Renal cortex interstitium (tissue), 11 donors: ENCODE measurements at regions not wholly inside any gene's neighbourhood (a gene's known extent, or its start where the extent isn't known, plus 50 kb on each side); places are given as distances from the start of the nearest gene placed in this dataset.
"Not testable (repeated sequence)": the region's sequence is repeated elsewhere in the genome, so short reads cannot be mapped to it uniquely, and the experiment has no call there.

ENCODE experiments used
- DNase-seq, 11 donors: peaks; one replicate each; pipeline ENCODE4 v3.0.0-alpha.2; 2013; ENCODE audit warnings: low read depth in 9 of 11, low spot score in 4 of 11; ENCODE audit errors: extremely low read depth in 1 of 11

- not testable (repeated sequence) for DNase-seq
These were observed 72.4 kb downstream of the HNRNPD start for GRCh38 chr4:82301390-82301789.

DNA sequence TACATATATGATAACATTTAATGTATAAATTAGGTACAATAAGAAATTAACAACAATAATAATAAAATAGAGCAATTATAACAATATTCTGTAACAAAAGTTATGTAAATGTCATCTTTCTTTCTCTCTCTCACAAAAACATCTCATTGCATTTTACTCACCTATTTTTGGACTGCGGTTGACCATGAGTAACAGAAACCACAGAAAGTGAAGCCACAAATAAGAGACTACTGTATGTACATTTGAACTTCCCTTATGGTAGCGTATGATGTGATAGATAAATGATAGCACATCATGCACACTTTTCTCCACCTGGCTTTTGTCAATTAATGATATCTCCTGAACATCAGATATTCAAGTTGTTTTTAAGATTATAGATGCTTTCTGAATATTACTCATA, 80.5 kb downstream of the HNRNPD start:
- no peak for DNase-seq

DNA sequence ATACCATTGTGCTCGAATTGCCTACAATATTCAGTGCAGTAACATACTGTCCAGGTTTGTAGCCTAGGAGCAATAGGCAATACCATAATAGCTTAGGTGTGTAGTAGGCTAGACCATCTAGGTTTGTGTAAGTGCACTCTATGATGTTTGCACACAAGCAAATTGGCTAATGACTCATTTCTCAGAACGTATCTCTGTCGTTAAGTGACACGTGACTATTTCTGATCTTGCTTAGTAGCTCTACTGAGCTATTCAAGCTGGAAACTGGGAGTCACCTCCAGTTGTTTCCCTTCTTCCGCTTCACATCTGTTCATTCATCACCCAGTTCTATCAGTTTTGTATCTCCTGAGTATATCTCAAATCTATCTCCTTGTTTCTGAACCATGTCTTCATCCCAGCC, 86.1 kb downstream of the HNRNPD start:
- DNase-seq, result no peak

DNA sequence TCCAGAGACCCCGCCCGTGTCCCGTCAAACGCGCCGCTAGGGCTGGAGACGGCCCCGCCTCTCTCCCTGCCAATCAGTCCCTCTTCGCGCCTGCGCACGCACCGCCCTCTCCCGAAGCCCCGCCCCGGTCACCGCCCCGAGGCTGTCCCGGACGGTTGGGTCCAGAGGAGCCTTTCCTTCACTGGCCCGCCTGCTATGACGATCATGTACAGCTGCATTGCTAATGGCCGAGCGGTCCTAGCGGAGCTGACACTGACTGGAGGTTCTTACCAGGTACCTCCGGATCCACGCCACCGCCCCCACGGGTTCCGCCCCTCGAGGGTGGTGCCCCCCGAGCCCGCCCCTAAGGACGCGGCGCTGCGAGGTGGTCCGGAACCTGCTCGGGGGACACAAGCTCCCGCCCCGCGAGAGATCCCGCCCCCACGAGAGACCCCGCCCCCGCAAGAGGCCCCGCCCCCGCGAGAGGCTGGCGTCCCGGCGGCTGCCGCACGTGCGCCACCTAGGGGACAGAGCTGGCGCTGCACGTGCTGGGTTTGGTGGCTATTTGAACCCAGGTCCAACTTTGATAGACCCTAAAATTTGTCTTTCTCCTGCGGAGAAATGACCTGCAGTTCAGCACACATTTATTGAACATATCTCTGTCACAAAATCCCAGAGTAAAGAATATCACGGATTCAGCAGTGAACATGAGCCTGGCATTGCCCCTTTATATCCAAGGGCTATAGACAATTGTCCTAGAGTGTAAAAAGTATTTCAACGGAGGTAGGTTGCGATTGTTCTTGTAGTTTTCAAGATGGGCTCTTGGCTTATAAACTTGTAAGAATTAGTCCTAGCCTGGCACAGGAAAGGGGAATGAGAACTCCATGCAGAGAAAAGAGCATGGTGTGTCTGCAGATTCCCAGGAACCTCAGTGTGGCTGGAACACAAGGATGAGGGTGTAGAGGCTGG, 88.7 kb downstream of the HNRNPD start:
- DNase-seq, result peak; percentile 84 to 97 (median 95)

GRCh38 chr4:82284475-82284857, 89.3 kb downstream of the HNRNPD start:
- peak in 2 of 11 donors; percentile 9 to 13 for DNase-seq

DNA sequence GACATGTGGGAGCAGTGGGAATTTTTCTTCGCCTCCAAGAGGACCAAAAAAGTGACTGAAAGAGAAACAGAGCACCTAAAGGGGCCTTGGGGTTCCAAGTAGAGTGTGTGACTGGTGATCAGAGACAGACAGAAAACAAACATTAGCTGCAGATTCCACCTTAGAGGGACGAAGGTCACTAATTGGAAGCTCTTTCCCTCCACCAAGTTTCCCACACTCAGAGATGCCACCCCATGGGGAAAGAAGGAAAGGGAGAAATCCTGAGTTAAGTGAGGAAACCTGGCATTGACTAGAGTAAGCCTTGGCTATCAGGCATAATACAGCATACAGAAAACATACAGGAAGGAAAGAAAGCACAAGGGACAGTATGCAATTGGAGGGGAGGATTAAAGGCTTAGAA, 90.9 kb downstream of the HNRNPD start:
- no peak for DNase-seq

DNA sequence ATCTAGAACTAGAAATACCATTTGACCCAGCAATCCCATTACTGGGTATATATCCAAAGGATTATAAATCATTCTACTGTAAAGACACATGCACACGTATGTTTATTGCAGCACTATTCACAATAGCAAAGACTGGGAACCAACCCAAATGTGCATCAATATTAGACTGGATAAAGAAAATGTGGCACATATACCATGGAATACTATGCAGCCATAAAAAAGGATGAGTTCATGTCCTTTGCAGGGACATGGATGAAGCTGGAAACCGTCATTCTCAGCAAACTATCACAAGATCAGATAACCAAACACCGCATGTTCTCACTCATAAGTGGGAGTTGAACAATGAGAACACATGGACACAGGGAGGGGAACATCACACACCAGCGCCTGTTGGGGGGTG, 94.2 kb downstream of the HNRNPD start:
- DNase-seq, result not testable (repeated sequence)

DNA sequence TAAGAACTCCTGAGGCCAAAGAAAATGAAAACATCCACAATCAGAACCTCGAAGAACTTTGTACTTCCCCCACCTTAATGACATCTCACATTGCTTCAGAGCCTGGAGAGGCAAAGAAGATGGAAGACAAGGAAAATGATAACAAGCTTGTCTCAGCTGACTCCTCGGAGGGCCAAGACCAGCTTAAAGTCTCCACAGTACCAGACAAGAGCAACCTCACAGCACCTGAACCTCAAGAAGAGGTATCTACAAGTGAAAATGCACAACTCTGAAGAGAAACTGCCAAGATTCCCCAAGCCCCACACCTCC, 97.5 kb downstream of the HNRNPD start:
- no peak for DNase-seq

GRCh38 chr4:82275431-82276331, 98.1 kb downstream of the HNRNPD start:
- DNase-seq, result no peak

GRCh38 chr4:82274700-82275099, 99.1 kb downstream of the HNRNPD start:
- DNase-seq, result not testable (repeated sequence)

DNA sequence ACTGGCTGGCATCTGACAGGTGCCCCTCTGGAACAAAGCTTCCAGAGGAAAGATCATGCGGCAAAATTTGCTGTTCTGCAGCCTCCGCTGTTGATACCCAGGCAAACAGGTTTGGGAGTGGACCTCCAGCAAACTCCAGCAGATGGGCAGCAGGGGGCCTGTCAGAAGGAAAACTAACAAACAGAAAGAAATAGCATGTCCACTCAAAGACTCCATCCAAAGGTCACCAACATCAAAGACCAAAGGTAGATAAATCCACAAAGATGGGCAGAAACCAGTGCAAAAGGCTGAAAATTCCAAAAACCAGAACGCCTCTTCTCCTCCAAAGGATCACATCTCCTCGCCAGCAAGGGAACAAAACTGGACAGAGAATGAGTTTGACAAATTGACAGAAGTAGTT, 101.3 kb downstream of the HNRNPD start:
- DNase-seq, result not testable (repeated sequence)

DNA sequence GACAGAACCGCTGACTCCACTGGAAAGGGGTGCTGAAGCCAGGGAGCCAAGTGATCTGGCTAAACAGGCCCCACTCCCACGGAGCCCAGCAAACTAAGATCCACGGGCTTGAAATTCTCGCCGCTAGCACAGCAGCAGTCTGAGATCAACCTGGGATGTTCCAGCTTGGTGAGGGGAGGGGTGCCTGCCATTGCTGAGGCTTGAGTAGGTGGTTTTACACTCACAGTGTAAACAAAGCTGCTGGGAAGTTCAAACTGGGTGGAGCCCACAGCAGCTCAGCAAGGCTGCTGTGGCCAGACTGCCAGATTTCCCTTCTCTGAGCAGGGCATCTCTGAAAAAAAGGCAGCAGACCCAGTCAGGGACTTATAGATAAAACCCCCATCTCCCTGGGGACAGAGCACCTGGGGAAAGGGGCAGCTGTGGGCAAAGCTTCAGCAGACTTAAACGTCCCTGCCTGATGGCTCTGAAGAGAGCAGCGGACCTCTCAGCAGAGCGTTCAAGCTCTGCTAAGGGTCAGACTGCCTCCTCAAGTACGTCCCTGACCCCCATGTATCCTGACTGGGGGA, 101.8 kb downstream of the HNRNPD start:
- DNase-seq, result not testable (repeated sequence)

DNA sequence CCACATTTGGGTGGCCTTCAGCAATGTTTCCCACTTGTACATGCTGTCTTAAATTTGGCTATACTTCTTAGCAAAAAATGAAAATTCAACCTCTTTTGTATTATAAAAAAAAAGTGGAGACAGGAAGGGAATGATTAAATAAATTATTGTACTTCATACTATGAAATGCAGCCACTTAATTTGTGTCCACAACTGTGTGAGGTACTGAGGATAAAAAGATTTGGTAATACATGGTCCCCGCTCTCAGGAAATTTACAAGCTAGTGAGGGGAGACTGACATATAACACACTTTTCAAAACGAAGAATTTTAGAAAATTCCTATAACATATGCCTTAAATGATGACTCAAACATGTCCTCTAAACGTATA, 105.0 kb downstream of the HNRNPD start:
- no peak for DNase-seq

GRCh38 chr4:82268050-82268825, 105.6 kb downstream of the HNRNPD start:
- DNase-seq, result peak in 9 of 11 donors; percentile 16 to 49 (median 40)

DNA sequence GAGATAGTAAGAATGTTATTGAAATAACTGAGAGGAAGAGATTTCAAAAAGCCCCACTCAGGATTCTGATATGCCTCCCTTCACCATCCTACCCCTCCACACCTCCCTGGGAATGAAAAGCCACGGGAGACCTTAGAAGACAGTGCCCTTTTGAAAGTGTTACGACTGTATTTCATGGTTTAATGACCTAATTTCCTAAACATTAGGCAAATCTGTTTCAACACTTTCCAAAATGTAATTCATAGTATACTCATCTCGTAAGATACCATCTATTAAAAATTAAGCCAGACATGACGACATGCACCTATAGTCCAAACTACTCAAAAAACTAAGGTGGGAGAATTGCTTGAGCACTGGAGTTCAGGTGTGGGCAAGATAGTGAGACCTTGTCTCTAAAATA, 106.3 kb downstream of the HNRNPD start:
- DNase-seq, result no peak

DNA sequence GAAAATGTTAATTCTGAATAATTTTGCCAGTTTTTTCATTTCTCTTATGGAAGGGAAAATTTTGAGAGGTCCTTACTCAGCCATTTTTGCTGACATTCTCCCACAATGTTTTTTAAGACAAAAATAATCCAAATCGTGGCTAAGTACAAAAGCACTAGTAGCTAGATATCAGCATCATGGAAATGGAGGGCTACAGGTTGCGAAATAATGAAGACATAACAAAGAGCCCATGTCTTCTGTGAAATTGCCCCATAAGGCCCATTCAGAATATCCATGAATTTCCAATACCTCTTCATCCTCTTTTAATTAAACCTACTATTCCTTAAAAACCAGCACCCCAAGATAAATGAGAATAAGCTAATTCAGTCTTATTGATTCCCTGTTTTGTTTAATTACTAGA, 107.4 kb downstream of the HNRNPD start:
- no peak for DNase-seq

- DNase-seq, result no peak
These were observed 112.7 kb downstream of the HNRNPD start for GRCh38 chr4:82261084-82261483.

DNA sequence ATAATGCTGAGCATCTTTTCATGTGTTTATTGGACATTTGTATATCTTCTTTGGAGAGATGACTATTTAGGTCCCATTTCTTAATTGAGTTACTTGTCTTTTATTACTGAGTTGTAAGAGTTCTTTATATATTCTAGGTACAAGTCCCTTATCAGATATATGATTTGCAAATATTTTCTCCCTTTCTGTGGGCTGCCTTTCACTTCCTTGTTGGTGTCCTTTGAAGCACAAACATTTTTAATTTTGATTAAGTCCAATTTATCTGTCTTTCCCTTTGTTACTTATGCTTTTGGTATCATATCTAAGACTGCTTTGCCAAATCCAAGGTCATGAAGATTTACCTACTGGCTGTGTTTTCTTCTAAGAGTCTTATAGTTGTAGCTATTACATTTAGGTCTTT, 113.2 kb downstream of the HNRNPD start:
- DNase-seq, result no peak

DNA sequence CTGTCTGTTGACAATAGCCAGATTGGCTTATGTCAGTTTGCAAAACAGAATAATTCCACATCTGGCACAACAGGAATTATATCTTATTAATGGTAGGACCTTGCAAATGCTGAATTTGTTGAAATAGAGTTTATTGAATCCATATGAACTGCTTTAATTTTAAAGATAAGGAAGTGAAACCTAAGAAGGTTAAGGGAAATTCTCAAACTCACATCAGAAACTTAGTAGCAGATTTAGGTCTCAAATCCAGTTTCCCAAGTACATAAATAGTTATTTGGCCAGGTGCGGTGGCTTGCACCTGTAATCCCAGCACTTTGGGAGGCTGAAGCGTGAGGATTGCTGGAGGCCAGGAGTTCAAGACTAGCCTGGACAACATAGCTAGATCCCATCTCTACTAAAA, 117.1 kb downstream of the HNRNPD start:
- no peak for DNase-seq
